IgD-negative memory B cell (primary cell): ENCODE measurements at regions not wholly inside any gene's neighbourhood (a gene's known extent, or its start where the extent isn't known, plus 50 kb on each side); places are given as distances from the start of the nearest gene placed in this dataset.
"Not testable (repeated sequence)": the region's sequence is repeated elsewhere in the genome, so short reads cannot be mapped to it uniquely, and the experiment has no call there.

ENCODE experiments used
- H3K27ac Mint-ChIP-seq, 3 donors: one replicate each; pipeline ENCODE4 v1.8.0; 2020 to 2022; ENCODE audit warnings: mild to moderate bottlenecking in 3 of 3, mixed read lengths in 3 of 3, moderate library complexity in 1 of 3
- H3K27me3 Mint-ChIP-seq: one replicate; pipeline ENCODE4 v1.8.0; 2021; ENCODE audit warnings: mixed read lengths
- H3K36me3 Mint-ChIP-seq: one replicate; pipeline ENCODE4 v1.8.0; 2020; ENCODE audit warnings: mild to moderate bottlenecking, mixed read lengths
- H3K4me1 Mint-ChIP-seq, 3 donors: one replicate each; pipeline ENCODE4 v1.8.0; 2020 to 2022; ENCODE audit warnings: mixed read lengths in 3 of 3, mild to moderate bottlenecking in 1 of 3
- H3K4me3 Mint-ChIP-seq, 4 donors: one replicate each; pipeline ENCODE4 v1.8.0; 2020 to 2022; ENCODE audit warnings: mild to moderate bottlenecking in 4 of 4, mixed read lengths in 4 of 4, moderate library complexity in 3 of 4
- H3K9me3 Mint-ChIP-seq, 3 donors: one replicate each; pipeline ENCODE4 v1.8.0; 2020 to 2021; ENCODE audit warnings: mixed read lengths in 3 of 3, mild to moderate bottlenecking in 1 of 3

GRCh38 chr2:192438239-192438638, 243.5 kb upstream of the TMEFF2 start:
- Mint-ChIP-seq H3K36me3 (no peaks in the 10 kb centered on the region), H3K9me3 (no peaks in the 10 kb centered on the region), H3K4me3 (no peak overlapping the region), H3K27me3 (no peaks in the 10 kb centered on the region), H3K4me1 (no peaks in the 10 kb centered on the region), H3K27ac (no peak overlapping the region)

- Mint-ChIP-seq H3K27me3 (no peaks in the 10 kb centered on the region), H3K27ac (no peak overlapping the region), H3K4me1 (no peaks in the 10 kb centered on the region), H3K9me3 (no peaks in the 10 kb centered on the region), H3K4me3 (no peak overlapping the region), H3K36me3 (no peaks in the 10 kb centered on the region)
Measured at GRCh38 chr2:192437653-192438052, 242.9 kb upstream of the TMEFF2 start.

GRCh38 chr2:192424243-192424642, 229.5 kb upstream of the TMEFF2 start:
- Mint-ChIP-seq H3K27ac (no peak overlapping the region), H3K9me3 (peaks cover 0 to 3% (median 0%) of the 10 kb centered on the region in 3 donors), H3K4me3 (no peak overlapping the region), H3K27me3 (no peaks in the 10 kb centered on the region), H3K36me3 (no peaks in the 10 kb centered on the region), H3K4me1 (no peaks in the 10 kb centered on the region)

GRCh38 chr2:192419786-192420185, 225.1 kb upstream of the TMEFF2 start:
- Mint-ChIP-seq H3K27me3 (no peaks in the 10 kb centered on the region), H3K9me3 (peaks cover 0 to 3% (median 0%) of the 10 kb centered on the region in 3 donors)

GRCh38 chr2:192416060-192416459, 221.3 kb upstream of the TMEFF2 start:
- Mint-ChIP-seq H3K4me1 (no peaks in the 10 kb centered on the region), H3K27ac (no peak overlapping the region), H3K27me3 (no peaks in the 10 kb centered on the region), H3K36me3 (no peaks in the 10 kb centered on the region), H3K9me3 (peaks cover 0 to 3% (median 0%) of the 10 kb centered on the region in 3 donors), H3K4me3 (no peak overlapping the region)

More at GRCh38 chr2:192419786-192420185, 225.1 kb upstream of the TMEFF2 start:
- Mint-ChIP-seq H3K4me3 (no peak overlapping the region), H3K36me3 (no peaks in the 10 kb centered on the region), H3K27ac (no peak overlapping the region), H3K4me1 (no peaks in the 10 kb centered on the region)

- no peak overlapping the region for H3K27ac Mint-ChIP-seq
- no peak overlapping the region for H3K4me3 Mint-ChIP-seq
- H3K4me1 Mint-ChIP-seq: no peaks in the 10 kb centered on the region
- no peaks in the 10 kb centered on the region for H3K9me3 Mint-ChIP-seq
- H3K27me3 Mint-ChIP-seq: no peaks in the 10 kb centered on the region
- H3K36me3 Mint-ChIP-seq: no peaks in the 10 kb centered on the region
Measured at GRCh38 chr2:192414794-192415193, 220.1 kb upstream of the TMEFF2 start.

GRCh38 chr2:192413812-192414681, 219.3 kb upstream of the TMEFF2 start:
- no peak overlapping the region for H3K27ac Mint-ChIP-seq
- no peaks in the 10 kb centered on the region for H3K9me3 Mint-ChIP-seq
- no peaks in the 10 kb centered on the region for H3K27me3 Mint-ChIP-seq
- no peak overlapping the region for H3K4me3 Mint-ChIP-seq
- H3K36me3 Mint-ChIP-seq: no peaks in the 10 kb centered on the region
- H3K4me1 Mint-ChIP-seq: no peaks in the 10 kb centered on the region

- H3K36me3 Mint-ChIP-seq, H3K4me1 Mint-ChIP-seq, H3K9me3 Mint-ChIP-seq, H3K27me3 Mint-ChIP-seq, H3K27ac Mint-ChIP-seq, H3K4me3 Mint-ChIP-seq: not testable (repeated sequence)
Measured at GRCh38 chr2:192412866-192413265, 218.1 kb upstream of the TMEFF2 start.

GRCh38 chr2:192412394-192412793, 217.7 kb upstream of the TMEFF2 start:
- H3K27me3 Mint-ChIP-seq: no peaks in the 10 kb centered on the region
- no peaks in the 10 kb centered on the region for H3K36me3 Mint-ChIP-seq
- H3K9me3 Mint-ChIP-seq: no peaks in the 10 kb centered on the region
- H3K4me3 Mint-ChIP-seq: no peak overlapping the region
- H3K4me1 Mint-ChIP-seq: no peaks in the 10 kb centered on the region
- no peak overlapping the region for H3K27ac Mint-ChIP-seq

GRCh38 chr2:192411755-192412154, 217.0 kb upstream of the TMEFF2 start:
- Mint-ChIP-seq H3K9me3 (no peaks in the 10 kb centered on the region), H3K27ac (no peak overlapping the region), H3K27me3 (no peaks in the 10 kb centered on the region), H3K36me3 (no peaks in the 10 kb centered on the region), H3K4me1 (no peaks in the 10 kb centered on the region), H3K4me3 (no peak overlapping the region)

GRCh38 chr2:192410319-192410718, 215.6 kb upstream of the TMEFF2 start:
- Mint-ChIP-seq H3K36me3 (no peaks in the 10 kb centered on the region), H3K27me3 (no peaks in the 10 kb centered on the region), H3K4me1 (no peaks in the 10 kb centered on the region), H3K9me3 (no peaks in the 10 kb centered on the region), H3K27ac (no peak overlapping the region), H3K4me3 (no peak overlapping the region)

GRCh38 chr2:192407692-192408091, 213.0 kb upstream of the TMEFF2 start:
- Mint-ChIP-seq H3K4me1 (no peaks in the 10 kb centered on the region), H3K9me3 (peaks cover 0 to 3% (median 2%) of the 10 kb centered on the region in 3 donors), H3K27ac (no peak overlapping the region), H3K4me3 (no peak overlapping the region), H3K27me3 (no peaks in the 10 kb centered on the region), H3K36me3 (no peaks in the 10 kb centered on the region)

- H3K27ac Mint-ChIP-seq: no peak overlapping the region
- H3K36me3 Mint-ChIP-seq: no peaks in the 10 kb centered on the region
- H3K4me3 Mint-ChIP-seq: no peak overlapping the region
- H3K9me3 Mint-ChIP-seq: peaks cover 3 to 10% (median 4%) of the 10 kb centered on the region in 3 donors
- no peaks in the 10 kb centered on the region for H3K4me1 Mint-ChIP-seq
- H3K27me3 Mint-ChIP-seq: no peaks in the 10 kb centered on the region
Measured at GRCh38 chr2:192398236-192398635, 203.5 kb upstream of the TMEFF2 start.

- peaks cover 3 to 10% (median 3%) of the 10 kb centered on the region in 3 donors for H3K9me3 Mint-ChIP-seq
- no peak overlapping the region for H3K4me3 Mint-ChIP-seq
Measured at GRCh38 chr2:192394605-192395004, 199.9 kb upstream of the TMEFF2 start.

GRCh38 chr2:192391041-192391440, 196.3 kb upstream of the TMEFF2 start:
- Mint-ChIP-seq H3K9me3 (peaks cover 0 to 5% (median 3%) of the 10 kb centered on the region in 3 donors), H3K4me3 (no peak overlapping the region), H3K27me3 (no peaks in the 10 kb centered on the region), H3K36me3 (no peaks in the 10 kb centered on the region), H3K4me1 (no peaks in the 10 kb centered on the region), H3K27ac (peak overlapping the region in 1 of 3 donors; percentile 15)

More at GRCh38 chr2:192394605-192395004, 199.9 kb upstream of the TMEFF2 start:
- no peak overlapping the region for H3K27ac Mint-ChIP-seq
- no peaks in the 10 kb centered on the region for H3K4me1 Mint-ChIP-seq
- no peaks in the 10 kb centered on the region for H3K36me3 Mint-ChIP-seq
- no peaks in the 10 kb centered on the region for H3K27me3 Mint-ChIP-seq

GRCh38 chr2:192390401-192390800, 195.7 kb upstream of the TMEFF2 start:
- Mint-ChIP-seq H3K9me3 (peaks cover 2 to 5% (median 3%) of the 10 kb centered on the region in 3 donors), H3K4me3 (no peak overlapping the region), H3K4me1 (no peaks in the 10 kb centered on the region), H3K27ac (no peak overlapping the region), H3K27me3 (no peaks in the 10 kb centered on the region), H3K36me3 (no peaks in the 10 kb centered on the region)
